ENCODE measurements at regions not wholly inside any gene's neighbourhood (a gene's known extent, or its start where the extent isn't known, plus 50 kb on each side); places are given as distances from the start of the nearest gene placed in this dataset.
"Not testable (repeated sequence)": the region's sequence is repeated elsewhere in the genome, so short reads cannot be mapped to it uniquely, and the experiment has no call there.

DNA sequence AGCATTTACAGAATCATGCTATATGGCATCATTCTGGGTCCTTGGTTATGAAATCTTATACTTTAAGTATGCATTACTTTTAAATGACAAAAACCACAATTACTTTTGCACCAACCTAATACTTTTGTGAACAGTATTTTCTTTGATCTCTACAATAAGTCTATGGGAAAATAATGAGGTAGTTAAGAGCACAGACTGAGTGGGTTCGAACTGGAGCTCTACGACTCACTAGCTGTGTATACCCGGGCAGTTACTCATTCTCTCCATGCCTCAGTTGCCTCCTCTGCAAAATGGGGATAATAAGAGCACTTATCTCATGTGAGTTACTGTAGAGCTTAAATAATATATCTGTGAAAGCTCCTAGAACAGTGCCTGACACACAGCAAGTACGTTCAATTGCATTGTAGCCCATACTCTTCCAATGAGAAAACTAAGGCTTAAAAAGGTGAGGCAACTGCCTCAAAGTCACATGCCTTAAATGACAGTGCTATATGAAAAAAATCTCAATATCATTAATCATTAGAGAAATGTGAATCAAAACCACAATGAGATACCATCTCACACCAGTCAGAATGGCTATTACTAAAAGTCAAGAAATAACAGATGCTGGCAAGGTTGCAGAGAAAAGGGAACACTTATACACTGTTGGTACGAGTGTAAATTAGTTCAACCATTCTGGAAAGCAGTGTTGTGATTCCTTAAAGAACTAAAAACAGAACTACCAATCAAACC lies 151.5 kb downstream of the CHIC2 start:
- TF ChIP-seq POLR2A (IDR thresholded peaks at IDR 0.05; ENCODE audit: low read depth, low read length) = no peak
- no peak for FAIRE-seq

DNA sequence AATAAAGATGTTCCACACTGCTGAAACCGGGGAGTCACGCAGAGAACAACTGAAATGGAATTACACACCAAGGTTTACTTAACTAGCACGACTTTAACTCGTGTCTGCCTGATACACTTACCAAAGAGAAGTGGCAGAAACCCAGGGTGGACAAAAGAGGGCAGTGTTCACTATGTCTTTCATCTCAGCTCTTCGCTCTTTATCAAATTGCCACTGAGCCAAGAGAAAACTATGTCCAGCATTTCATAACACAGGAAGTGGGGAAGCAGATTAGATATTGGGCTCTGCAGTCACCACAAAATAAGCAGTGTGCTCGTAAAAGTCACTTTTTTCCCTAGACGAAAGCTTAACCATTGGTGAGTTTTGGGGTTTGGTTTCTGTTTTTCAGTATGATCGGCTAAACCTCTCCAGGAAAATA lies 155.7 kb downstream of the CHIC2 start:
- no peak for TF ChIP-seq POLR2A (IDR thresholded peaks at IDR 0.05; ENCODE audit: low read depth, low read length)
- DNase-seq (ENCODE audit: insufficient read length, low spot score) (peak; percentile 14), FAIRE-seq (peak; percentile 38)

More for the DNA sequence above, 151.5 kb downstream of the CHIC2 start:
- DNase-seq (ENCODE audit: insufficient read length, low spot score) = no peak

DNA sequence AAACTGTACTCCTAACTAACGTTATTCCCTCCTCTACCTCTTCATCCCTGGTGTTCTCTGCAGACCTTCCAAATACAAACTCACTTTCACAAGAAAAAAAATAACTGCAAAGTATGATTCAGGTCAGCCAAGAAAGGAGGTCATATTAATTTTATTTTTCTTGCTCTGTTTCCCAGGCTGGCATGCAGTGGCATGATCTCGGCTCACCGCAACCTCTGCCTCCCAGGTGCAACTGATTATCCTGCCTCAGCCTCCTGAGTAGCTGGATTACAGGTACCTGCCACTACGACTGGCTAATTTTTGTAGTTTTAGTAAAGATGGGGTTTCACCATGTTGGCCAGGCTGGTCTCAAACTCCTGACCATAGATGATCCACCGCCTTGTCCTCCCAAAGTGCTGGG lies 156.6 kb downstream of the CHIC2 start:
- no peak for TF ChIP-seq POLR2A (IDR thresholded peaks at IDR 0.05; ENCODE audit: low read depth, low read length)
- no peak for DNase-seq (ENCODE audit: insufficient read length, low spot score)
- no peak for FAIRE-seq

DNA sequence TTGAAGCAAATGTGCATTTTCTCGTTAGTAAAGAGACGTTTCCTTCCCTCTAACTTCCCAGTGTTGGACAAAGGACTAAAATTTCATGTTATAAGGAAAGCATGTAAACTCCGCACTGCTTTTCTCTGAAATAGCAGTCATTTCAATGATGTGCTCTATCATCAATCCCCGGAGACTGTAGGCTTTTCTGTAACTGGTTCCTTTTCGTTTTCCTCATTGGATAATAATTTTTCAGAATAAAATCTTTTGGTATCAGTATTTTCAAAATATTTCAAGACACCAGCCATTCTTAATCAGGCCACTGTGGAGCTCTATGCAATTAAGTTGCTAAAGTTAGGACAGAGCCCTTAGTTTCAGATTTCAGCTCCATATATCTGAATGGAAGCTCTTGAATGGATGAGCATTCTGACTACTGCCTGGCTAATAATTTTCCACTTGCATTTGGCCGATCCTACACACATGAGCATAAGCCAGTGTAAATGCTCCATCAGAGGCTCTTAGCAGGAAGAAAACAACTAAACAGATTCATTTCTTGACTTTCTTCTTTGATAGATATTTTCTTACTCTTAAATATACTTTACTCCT lies 157.7 kb downstream of the CHIC2 start:
- DNase-seq (ENCODE audit: insufficient read length, low spot score) = no peak
- no peak for TF ChIP-seq POLR2A (IDR thresholded peaks at IDR 0.05; ENCODE audit: low read depth, low read length)
- FAIRE-seq = no peak

DNA sequence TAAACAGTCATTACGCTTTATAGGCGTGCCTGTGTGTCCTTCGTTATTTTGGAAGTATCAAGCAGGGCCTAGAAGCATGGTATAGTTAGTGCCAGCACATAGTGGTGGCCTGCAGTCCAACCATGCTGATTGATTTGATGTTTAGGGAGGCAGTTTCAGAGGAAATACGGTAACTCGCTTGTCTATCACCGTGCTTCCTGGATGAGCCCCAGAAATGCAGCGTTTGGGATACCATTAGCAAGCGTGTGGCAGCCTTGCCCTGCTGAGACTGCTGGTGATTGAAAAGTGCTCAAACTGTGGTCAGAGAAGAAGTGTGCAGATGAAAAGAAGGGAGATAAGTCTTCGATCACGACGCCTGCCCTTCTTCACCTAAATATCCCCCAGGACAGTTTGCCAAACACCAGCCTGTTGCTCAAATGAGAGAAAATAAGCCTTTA lies 158.4 kb downstream of the CHIC2 start:
- FAIRE-seq (no peak), DNase-seq (ENCODE audit: insufficient read length, low spot score) (no peak)
- no peak for TF ChIP-seq POLR2A (IDR thresholded peaks at IDR 0.05; ENCODE audit: low read depth, low read length)

DNA sequence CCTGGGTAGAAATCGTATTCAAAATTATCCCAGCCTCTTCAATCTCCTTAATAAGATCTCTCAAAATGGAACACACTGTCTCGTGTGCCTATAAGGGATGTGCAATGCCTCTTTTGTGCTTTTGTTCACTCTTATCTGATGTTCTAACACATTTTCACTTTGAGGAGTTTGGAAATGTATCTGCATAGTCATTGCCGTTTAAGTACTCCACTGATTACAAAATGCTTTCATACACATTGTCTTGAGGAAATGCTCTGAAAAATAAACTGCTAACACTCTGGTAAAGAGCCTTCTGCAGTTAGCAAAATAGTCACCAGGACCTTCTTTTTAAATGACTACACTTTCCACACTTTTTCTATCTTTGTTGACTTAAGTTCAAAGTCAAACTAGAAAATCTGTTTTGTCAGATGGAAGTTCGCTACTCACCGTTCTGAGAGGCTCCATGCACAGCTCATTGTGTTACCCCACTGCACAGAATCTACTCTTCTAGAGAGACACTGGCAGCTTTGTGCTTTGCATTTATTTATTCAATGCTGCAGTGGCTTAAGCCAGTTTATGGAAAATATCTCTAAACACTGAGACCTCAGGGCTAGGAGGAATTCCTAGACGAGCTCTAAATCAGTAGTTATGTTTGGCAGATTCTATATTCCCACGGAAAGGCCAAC lies 159.0 kb downstream of the CHIC2 start:
- DNase-seq (ENCODE audit: insufficient read length, low spot score) (no peak), FAIRE-seq (no peak)
- no peak for TF ChIP-seq POLR2A (IDR thresholded peaks at IDR 0.05; ENCODE audit: low read depth, low read length)

DNA sequence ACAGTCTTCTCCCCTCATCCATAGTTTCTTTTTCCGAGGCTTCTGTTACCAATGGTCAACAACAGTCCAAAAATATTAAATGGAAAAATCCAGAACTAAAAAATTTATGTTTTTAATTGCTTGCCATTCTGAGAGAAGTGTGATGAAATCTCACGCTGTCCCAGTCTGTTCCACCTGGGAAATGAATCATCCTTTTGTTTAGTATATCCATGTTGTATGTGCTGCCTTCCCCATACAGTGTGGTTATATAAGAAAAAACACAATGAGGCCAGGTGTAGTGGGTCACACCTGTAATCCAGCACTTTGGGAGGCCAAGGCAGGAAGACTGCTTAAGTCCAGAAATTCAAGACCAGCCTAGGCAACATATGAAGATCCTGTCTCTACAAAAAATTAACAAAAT lies 161.6 kb downstream of the CHIC2 start:
- FAIRE-seq (no peak), DNase-seq (ENCODE audit: insufficient read length, low spot score) (no peak)
- TF ChIP-seq POLR2A (IDR thresholded peaks at IDR 0.05; ENCODE audit: low read depth, low read length) = no peak

DNA sequence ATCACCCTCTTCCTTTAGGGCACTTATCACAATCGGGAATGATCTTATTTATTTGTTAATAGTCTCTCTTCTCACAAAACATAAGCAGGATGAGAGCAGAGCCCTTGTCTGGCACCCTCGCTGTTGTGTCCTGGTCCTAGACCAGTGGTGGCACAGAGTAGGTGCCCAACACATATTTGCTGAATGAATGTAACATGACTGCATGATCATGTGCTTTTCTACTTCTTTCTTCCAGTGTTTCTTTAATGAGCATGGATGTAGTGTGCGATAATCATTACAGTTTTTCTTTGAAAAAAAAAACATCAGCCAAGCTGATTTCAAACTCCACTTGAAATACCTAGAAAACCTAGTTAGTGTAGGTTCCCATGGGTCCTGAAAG lies 164.1 kb downstream of the CHIC2 start:
- TF ChIP-seq POLR2A (IDR thresholded peaks at IDR 0.05; ENCODE audit: low read depth, low read length) = no peak
- FAIRE-seq = no peak
- no peak for DNase-seq (ENCODE audit: insufficient read length, low spot score)

DNA sequence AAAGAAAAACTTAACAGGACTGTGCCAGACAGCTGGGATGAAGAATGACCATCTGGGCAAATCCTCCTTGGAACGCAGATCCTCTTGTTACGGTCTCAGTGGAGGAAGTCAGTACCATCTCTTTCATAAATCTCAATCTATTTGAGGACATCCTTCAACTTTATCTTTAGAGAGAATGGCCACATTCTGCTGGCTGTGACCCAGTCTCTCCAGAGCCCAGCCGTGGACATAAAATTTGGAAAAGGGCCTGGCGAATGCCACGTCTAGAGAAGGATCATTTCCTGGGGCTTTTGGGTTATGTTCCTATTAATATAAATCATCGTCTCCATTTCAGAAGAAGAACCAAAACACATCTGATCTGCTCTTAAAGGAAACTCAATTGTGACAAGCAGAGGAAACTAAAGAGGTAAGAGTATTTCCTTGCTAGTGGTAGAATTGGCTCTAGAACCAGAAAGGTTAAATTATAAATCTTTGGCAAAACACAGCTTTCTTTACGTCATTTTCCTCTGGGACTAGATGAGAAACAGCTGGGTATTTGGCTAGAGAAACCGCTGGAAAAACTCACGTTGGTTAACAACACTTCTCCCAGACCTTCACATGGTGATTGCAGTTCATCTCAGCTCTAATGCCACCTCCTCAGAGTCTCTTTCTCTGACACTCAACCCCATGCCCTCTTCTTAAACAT lies 164.7 kb downstream of the CHIC2 start:
- no peak for FAIRE-seq
- no peak for TF ChIP-seq POLR2A (IDR thresholded peaks at IDR 0.05; ENCODE audit: low read depth, low read length)
- no peak for DNase-seq (ENCODE audit: insufficient read length, low spot score)

DNA sequence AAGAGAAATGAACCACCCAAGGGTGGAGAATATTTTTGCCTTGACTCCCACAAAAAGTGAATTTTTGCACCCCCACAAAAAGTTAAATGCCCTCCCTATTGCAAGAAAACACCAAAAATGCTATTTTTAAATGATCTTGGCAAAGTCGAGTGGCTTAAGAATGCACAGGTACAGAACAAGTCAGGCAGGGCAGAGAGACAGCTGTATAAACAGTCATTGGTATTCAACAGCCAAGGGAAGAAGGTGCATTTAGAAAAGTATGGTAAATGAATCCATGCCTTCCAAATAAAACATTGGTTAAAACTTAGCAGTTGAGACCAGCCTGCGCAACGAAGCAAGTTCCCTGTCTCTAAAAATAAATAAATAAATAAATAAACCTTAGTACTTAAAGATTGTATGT lies 169.3 kb downstream of the CHIC2 start:
- FAIRE-seq (no peak), DNase-seq (ENCODE audit: insufficient read length, low spot score) (no peak)
- TF ChIP-seq POLR2A (IDR thresholded peaks at IDR 0.05; ENCODE audit: low read depth, low read length) = no peak

DNA sequence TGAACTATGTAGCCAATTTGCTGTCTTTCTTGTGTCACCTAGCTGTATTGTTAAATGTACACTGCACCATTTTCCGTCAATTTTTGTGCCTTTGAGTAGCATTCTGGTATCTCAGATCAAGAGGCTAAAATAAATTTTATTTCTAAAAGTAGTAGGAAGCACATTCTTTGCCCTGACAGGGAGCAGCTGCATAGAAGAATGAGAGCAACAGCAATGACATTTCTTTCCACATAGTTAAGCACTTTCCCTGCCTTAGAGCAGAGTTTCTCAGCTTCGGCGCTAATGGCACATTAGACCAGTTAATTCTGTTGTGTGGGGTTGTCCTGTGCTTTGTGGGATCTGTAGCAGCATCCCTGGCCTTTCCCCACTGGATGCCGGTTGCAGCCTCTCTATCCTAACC lies 173.9 kb downstream of the CHIC2 start:
- DNase-seq (ENCODE audit: insufficient read length, low spot score) = no peak
- TF ChIP-seq POLR2A (IDR thresholded peaks at IDR 0.05; ENCODE audit: low read depth, low read length) = no peak
- FAIRE-seq = no peak

DNA sequence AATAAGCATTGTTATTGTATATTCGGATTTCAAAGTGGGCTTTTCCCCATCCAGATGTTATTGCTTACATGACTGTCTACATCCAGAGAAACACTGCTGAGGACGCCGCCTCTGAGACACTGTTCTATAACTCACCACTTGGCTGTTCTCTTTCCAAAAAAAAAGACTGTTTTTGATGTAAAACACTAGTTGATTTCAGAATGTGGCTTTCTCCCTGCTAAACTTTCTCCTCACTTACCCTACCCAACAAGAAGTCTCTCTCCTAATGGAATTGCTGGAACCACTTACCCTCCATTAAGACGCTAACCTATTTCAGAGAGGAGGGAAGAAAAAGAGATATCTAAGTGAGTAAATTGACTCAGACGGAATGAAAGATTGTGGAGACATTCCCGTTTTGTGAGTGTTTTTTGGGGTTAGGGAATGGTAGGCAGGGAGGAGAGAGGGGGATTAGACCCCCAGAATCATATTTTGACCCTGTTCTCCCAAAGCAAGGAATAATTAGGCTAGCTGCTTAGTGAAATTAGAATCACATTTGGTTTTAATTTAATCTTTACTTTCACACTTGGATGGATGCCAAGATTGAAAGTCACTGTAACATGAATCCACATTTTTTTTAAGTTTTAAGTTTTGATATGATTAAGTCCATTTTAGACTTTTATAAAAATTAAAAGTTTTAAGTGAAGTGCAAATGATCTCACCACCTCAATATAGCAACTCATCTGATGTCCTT lies 174.9 kb downstream of the CHIC2 start:
- no peak for DNase-seq (ENCODE audit: insufficient read length, low spot score)
- no peak for TF ChIP-seq POLR2A (IDR thresholded peaks at IDR 0.05; ENCODE audit: low read depth, low read length)
- FAIRE-seq = no peak

DNA sequence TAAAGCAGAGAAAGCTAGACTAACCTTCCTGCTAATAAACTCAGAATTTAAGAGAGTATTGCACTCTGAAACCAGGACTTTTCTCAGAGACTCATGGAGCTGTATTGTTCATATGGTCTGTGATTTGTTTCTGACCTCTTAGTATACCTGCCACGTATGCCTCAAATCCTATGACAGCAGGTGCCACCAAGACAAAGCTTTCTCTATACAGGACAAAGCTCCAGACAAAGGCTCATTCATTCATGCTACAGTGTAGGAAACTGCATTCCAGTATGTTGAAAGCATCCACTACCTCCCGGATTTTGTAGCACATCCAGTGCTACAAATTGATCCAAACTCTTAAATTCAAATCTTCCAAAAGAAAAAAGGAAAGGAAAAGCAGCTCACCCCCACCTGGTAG lies 178.3 kb downstream of the CHIC2 start:
- TF ChIP-seq POLR2A (IDR thresholded peaks at IDR 0.05; ENCODE audit: low read depth, low read length) = no peak
- FAIRE-seq (no peak), DNase-seq (ENCODE audit: insufficient read length, low spot score) (no peak)

DNA sequence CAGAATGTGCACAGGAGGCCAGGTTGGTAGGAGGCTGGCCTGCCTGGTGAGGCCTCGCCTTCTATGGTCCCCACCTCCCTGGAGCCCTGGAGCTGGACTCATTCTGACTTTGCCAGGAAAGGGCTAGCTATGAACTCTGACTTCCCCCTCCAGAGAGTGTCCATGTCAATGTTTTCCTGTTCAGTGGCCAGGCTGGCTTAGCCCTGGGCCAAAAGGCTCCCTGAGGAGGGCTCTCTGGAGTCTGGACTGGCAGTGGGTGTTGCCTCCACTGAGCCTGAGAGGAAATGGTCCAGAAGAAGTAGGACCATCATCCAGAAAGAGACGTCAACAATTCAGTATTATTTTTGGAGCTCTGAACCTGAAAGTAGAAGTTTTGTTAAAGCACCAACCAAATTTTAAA lies 178.7 kb downstream of the CHIC2 start:
- no peak for TF ChIP-seq POLR2A (IDR thresholded peaks at IDR 0.05; ENCODE audit: low read depth, low read length)
- DNase-seq (ENCODE audit: insufficient read length, low spot score) = no peak
- FAIRE-seq = no peak

DNA sequence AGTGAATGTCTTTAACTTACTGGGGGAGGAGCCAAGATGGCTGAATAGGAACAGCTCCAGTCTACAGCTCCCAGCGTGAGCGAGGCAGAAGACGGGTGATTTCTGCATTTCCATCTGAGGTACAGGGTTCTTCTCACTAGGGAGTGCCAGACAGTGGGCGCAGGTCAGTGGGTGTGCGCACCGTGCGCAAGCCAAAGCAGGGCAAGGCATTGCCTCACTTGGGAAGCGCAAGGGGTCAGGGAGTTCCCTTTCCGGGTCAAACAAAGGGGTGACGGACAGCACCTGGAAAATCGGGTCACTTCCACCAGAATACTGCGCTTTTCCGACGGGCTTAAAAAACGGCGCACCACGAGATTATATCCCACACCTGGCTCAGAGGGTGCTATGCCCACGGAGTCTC lies 187.3 kb downstream of the CHIC2 start:
- not testable (repeated sequence) for DNase-seq (ENCODE audit: insufficient read length, low spot score); FAIRE-seq
